ENCODE measurements at regions not wholly inside any gene's neighbourhood (a gene's known extent, or its start where the extent isn't known, plus 50 kb on each side); places are given as distances from the start of the nearest gene placed in this dataset.
"Not testable (repeated sequence)": the region's sequence is repeated elsewhere in the genome, so short reads cannot be mapped to it uniquely, and the experiment has no call there.

DNA sequence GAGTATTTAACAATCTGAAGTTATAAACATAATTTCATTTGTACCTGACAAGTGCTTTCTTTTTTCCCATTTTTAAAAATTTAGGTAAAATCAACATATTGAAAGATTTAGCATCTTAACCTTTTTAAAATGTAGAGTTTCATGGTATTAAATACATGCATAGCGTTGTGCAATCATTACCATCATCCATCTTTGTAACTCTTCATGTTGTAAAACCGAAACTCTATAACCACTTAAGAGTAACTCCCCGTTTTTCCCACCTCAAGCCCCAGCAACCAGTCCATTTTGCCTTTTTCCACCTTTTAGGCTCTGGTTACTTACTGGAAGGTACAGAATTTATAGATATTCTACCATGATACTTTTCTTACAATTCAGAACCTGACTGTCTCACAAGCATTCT is 892.5 kb downstream of the DNAJB9 start:
- Histone ChIP-seq H3K4me3 (no peak overlapping the region), H3K4me2 (ENCODE audit: control insufficient read depth, insufficient read depth) (no peak overlapping the region), H3K9ac (ENCODE audit: control insufficient read depth, insufficient read depth, low read length) (no peak overlapping the region), H3K27me3 (replicated peaks in 1 of 2; ENCODE audit: control insufficient read depth in 2 of 2, insufficient read depth in 2 of 2, low read length in 1 of 2) (no peaks in the 10 kb centered on the region), H3K9me3 (replicated peaks; ENCODE audit: control insufficient read depth, insufficient read depth, low read length) (no peaks in the 10 kb centered on the region), H3K4me1 (ENCODE audit: control insufficient read depth, insufficient read depth, low read length) (no peaks in the 10 kb centered on the region), H3K36me3 (ENCODE audit: control insufficient read depth in 2 of 2, insufficient read depth in 2 of 2, low read length in 1 of 2) (no peaks in the 10 kb centered on the region), H3K79me2 (ENCODE audit: control insufficient read depth, insufficient read depth, low read length) (no peaks in the 10 kb centered on the region), H3K27ac (ENCODE audit: control insufficient read depth, insufficient read depth) (no peak overlapping the region), H4K20me1 (ENCODE audit: control insufficient read depth, insufficient read depth) (no peaks in the 10 kb centered on the region), H2AFZ (ENCODE audit: control insufficient read depth, low read depth, low read length) (no peak overlapping the region)
- CTCF ChIA-PET: no interaction called here
- RAD21 ChIA-PET (ENCODE audit: unreplicated experiment): no interaction called here
- POLR2A ChIA-PET: no interaction called here
- no TSS peak for BruUV-seq (replicated peaks)
- FAIRE-seq (no peak), ATAC-seq (no peak), DNase-seq (ENCODE audit: low read depth, low spot score) (no peak)
- intact Hi-C loops (cut with micrococcal nuclease; ENCODE audit: unreplicated experiment): no loop called here
- in situ Hi-C loops (cut with MboI): no loop called here
- TF ChIP-seq JUNB (IDR thresholded peaks at IDR 0.05): no peak
- no peak for TF ChIP-seq SIN3A (IDR thresholded peaks at IDR 0.05; ENCODE audit: low read depth, low read length)
- TF ChIP-seq NR2C1 (IDR thresholded peaks at IDR 0.05): no peak
- no peak for TF ChIP-seq POU2F2 (IDR thresholded peaks at IDR 0.05; ENCODE audit: borderline replicate concordance, low read depth, low read length)
- TF ChIP-seq RFX5 (IDR thresholded peaks at IDR 0.05; ENCODE audit: low read depth, low read length): no peak
- no peak for TF ChIP-seq ATF7 (IDR thresholded peaks at IDR 0.05; ENCODE audit: low read depth)
- no peak for TF ChIP-seq SPI1 (IDR thresholded peaks at IDR 0.05; ENCODE audit: borderline replicate concordance, insufficient read depth, low read depth, low read length)
- no peak for TF ChIP-seq NR2F1 (conservative IDR thresholded peaks at IDR 0.05)
- TF ChIP-seq NFYA (IDR thresholded peaks at IDR 0.05; ENCODE audit: borderline replicate concordance, low read depth, low read length): no peak
- SMC1A ChIA-PET (ENCODE audit: uncharacterized antibody, unreplicated experiment): no interaction called here
- 5% methylated on average over 3 of the region's 3 CpGs for WGBS (ENCODE audit: insufficient coverage, insufficient replicate concordance, low lambda C conversion rate, missing lambda C conversion rate)

DNA sequence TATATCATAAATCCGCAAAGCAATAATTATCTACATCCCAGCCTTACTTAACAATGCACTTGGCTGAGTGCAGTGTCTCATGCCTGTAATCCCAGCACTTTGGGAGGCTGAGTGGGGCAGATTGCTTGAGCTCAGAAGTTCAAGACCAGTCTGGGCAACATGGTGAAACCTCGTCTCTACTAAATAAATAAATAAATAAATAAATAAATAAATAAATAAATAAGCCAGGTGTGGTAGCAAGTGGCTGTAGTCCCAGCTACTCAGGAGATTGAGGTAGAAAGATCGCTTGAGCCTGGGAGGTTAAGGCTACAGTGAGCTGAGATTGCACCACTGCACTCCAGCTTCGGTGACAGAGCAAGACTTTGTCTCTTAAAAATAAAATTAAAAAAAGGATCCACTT is 898.1 kb downstream of the DNAJB9 start:
- H3K36me3 ChIP-seq (ENCODE audit: control insufficient read depth in 2 of 2, insufficient read depth in 2 of 2, low read length in 1 of 2); RAD21 ChIA-PET (ENCODE audit: unreplicated experiment); H3K4me1 ChIP-seq (ENCODE audit: control insufficient read depth, insufficient read depth, low read length); SMC1A ChIA-PET (ENCODE audit: uncharacterized antibody, unreplicated experiment); DNase-seq (ENCODE audit: low read depth, low spot score); H3K4me2 ChIP-seq (ENCODE audit: control insufficient read depth, insufficient read depth); H3K9me3 ChIP-seq (replicated peaks; ENCODE audit: control insufficient read depth, insufficient read depth, low read length); H3K4me3 ChIP-seq; H2AFZ ChIP-seq (ENCODE audit: control insufficient read depth, low read depth, low read length); ATAC-seq; H3K9ac ChIP-seq (ENCODE audit: control insufficient read depth, insufficient read depth, low read length); FAIRE-seq; H4K20me1 ChIP-seq (ENCODE audit: control insufficient read depth, insufficient read depth); H3K27me3 ChIP-seq (replicated peaks in 1 of 2; ENCODE audit: control insufficient read depth in 2 of 2, insufficient read depth in 2 of 2, low read length in 1 of 2); intact Hi-C loops (cut with micrococcal nuclease; ENCODE audit: unreplicated experiment); H3K79me2 ChIP-seq (ENCODE audit: control insufficient read depth, insufficient read depth, low read length); BruUV-seq (replicated peaks); in situ Hi-C loops (cut with MboI); H3K27ac ChIP-seq (ENCODE audit: control insufficient read depth, insufficient read depth): not testable (repeated sequence)
- 13% methylated on average over 4 of the region's 4 CpGs for WGBS (ENCODE audit: insufficient coverage, insufficient replicate concordance, low lambda C conversion rate, missing lambda C conversion rate)
- CTCF ChIA-PET: interaction anchor here (0.6 to 1.6 kb wide), 3 partner anchors 10 to 32 kb away, joined by 3 to 9 read pairs (median 4); no protein-coding TSS in a partner anchor
- POLR2A ChIA-PET: interaction anchor here (1.0 kb wide), 1 partner anchor 11 kb away, joined by 3 read pairs; no protein-coding TSS in a partner anchor
